WTC11 (cell line): ENCODE measurements at regions not wholly inside any gene's neighbourhood (a gene's known extent, or its start where the extent isn't known, plus 50 kb on each side); places are given as distances from the start of the nearest gene placed in this dataset.
A peak's percentile ranks its signal among the peaks of the same experiment; 100 is the strongest.

Source experiments
- ATAC-seq: fragments of 200-7000 bp; cut with Tn5 transposase; 2 replicates; pipeline ENCODE4 v1.10.0; 2021; ENCODE audit warnings: mild to moderate bottlenecking, moderate library complexity
- CTCF ChIA-PET: fragments of 300-600 bp; sonication (Branson Sonifier 250); formaldehyde crosslinking; loops from one replicate; lab custom pipeline; 2021; ENCODE audit warnings: antibody characterized with exemption; lab: Charles Lee
- POLR2A ChIA-PET: fragments of 350-600 bp; sonication (Branson Sonifier 250); formaldehyde crosslinking; loops from one replicate; lab custom pipeline; 2021; ENCODE audit warnings: antibody characterized with exemption; lab: Charles Lee
- DNase-seq: peaks from one replicate; pipeline ENCODE4 v3.0.0; 2021; ENCODE audit warnings: low spot score
- H3K27ac Mint-ChIP-seq: 2 replicates; pipeline ENCODE4 v1.8.0; 2021; ENCODE audit warnings: mixed read lengths
- H3K27me3 Mint-ChIP-seq: 2 replicates; pipeline ENCODE4 v1.8.0; 2021; ENCODE audit warnings: low read depth, mild to moderate bottlenecking, moderate library complexity, mixed read lengths
- H3K36me3 Mint-ChIP-seq: 2 replicates; pipeline ENCODE4 v1.8.0; 2021; ENCODE audit warnings: mixed read lengths
- H3K4me1 Mint-ChIP-seq: 2 replicates; pipeline ENCODE4 v1.8.0; 2022; ENCODE audit warnings: mixed read lengths
- H3K4me3 Mint-ChIP-seq: 2 replicates; pipeline ENCODE4 v1.8.0; 2021; ENCODE audit warnings: mild to moderate bottlenecking, moderate library complexity, mixed read lengths
- H3K9me3 Mint-ChIP-seq: 2 replicates; pipeline ENCODE4 v1.8.0; 2021; ENCODE audit warnings: mixed read lengths
- ATF2 ChIP-seq: sonication (generic); formaldehyde crosslinking; IDR thresholded peaks from 2 replicates; pipeline ENCODE4 v1.8.1; 2022; ENCODE audit warnings: low read depth, missing genetic modification reagents, borderline replicate concordance
- CTCF ChIP-seq: fragments of 200-600 bp; IDR thresholded peaks from 2 replicates; pipeline ENCODE4 v1.8.0; 2022; ENCODE audit warnings: antibody characterized with exemption
- NFATC4 ChIP-seq: fragments of 250-450 bp; sonication (Bioruptor Pico); IDR thresholded peaks from 2 replicates; pipeline ENCODE4 v1.9.0; 2021; ENCODE audit warnings: mild to moderate bottlenecking
- PREB ChIP-seq: sonication (generic); formaldehyde crosslinking; IDR thresholded peaks from 2 replicates; pipeline ENCODE4 v1.8.1; 2022; ENCODE audit warnings: mild to moderate bottlenecking, missing genetic modification reagents, moderate library complexity, borderline replicate concordance
- ZNF281 ChIP-seq: sonication (generic); formaldehyde crosslinking; IDR thresholded peaks from 2 replicates; pipeline ENCODE4 v1.8.0; 2023; ENCODE audit warnings: mild to moderate bottlenecking, missing genetic modification reagents
- ZNF317 ChIP-seq: sonication (generic); formaldehyde crosslinking; IDR thresholded peaks from 2 replicates; pipeline ENCODE4 v1.8.1; 2023; ENCODE audit warnings: low read depth, mild to moderate bottlenecking, moderate library complexity, missing genetic modification reagents, borderline replicate concordance
- TF ChIP-seq, protein P1 (sequence below): fragments of 250-450 bp; sonication (Bioruptor Pico); IDR thresholded peaks from 2 replicates; pipeline ENCODE4 v1.8.0; 2021; ENCODE audit warnings: mild to moderate bottlenecking
- TF ChIP-seq, protein P2 (sequence below): sonication (generic); formaldehyde crosslinking; IDR thresholded peaks from 2 replicates; pipeline ENCODE4 v1.8.0; 2023; ENCODE audit warnings: missing genetic modification reagents, mild to moderate bottlenecking, borderline replicate concordance

GRCh38 chr21:14785679-14786078 is 239.6 kb upstream of the SAMSN1 start:
- DNase-seq, result no peak
- ATAC-seq, result no peak
- Mint-ChIP-seq H3K27ac (no peak overlapping the region), H3K9me3 (peaks cover 7% of the 10 kb centered on the region; the same call in 1 of the 2 replicates), H3K4me3 (no peak overlapping the region), H3K4me1 (peaks cover 2% of the 10 kb centered on the region; the same call in 1 of the 2 replicates), H3K36me3 (no peaks in the 10 kb centered on the region; the same call in 1 of the 2 replicates), H3K27me3 (peaks cover 16% of the 10 kb centered on the region)
- ChIA-PET POLR2A (no interaction called here), CTCF (no interaction called here)
- TF ChIP-seq NFATC4 (CRISPR knock-in tag) (no peak), ATF2 (no peak), ZNF317 (CRISPR knock-in tag) (no peak), ZNF281 (CRISPR knock-in tag) (no peak)
- TF ChIP-seq, protein P1, sequence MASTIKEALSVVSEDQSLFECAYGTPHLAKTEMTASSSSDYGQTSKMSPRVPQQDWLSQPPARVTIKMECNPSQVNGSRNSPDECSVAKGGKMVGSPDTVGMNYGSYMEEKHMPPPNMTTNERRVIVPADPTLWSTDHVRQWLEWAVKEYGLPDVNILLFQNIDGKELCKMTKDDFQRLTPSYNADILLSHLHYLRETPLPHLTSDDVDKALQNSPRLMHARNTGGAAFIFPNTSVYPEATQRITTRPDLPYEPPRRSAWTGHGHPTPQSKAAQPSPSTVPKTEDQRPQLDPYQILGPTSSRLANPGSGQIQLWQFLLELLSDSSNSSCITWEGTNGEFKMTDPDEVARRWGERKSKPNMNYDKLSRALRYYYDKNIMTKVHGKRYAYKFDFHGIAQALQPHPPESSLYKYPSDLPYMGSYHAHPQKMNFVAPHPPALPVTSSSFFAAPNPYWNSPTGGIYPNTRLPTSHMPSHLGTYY (CRISPR knock-in tag), result no peak

GRCh38 chr21:14773777-14774345 is 227.7 kb upstream of the SAMSN1 start:
- CTCF ChIA-PET, result interaction anchor here (0.5 to 1.5 kb wide), 23 partner anchors 7 to 712 kb away, joined by 3 to 6 read pairs (median 3); no protein-coding TSS in a partner anchor
- H3K36me3 Mint-ChIP-seq, result peaks cover 9% of the 10 kb centered on the region

More at GRCh38 chr21:14773777-14774345, 227.7 kb upstream of the SAMSN1 start:
- Mint-ChIP-seq H3K27ac (no peak overlapping the region), H3K9me3 (peaks cover 13% of the 10 kb centered on the region), H3K4me1 (no peaks in the 10 kb centered on the region), H3K4me3 (no peak overlapping the region), H3K27me3 (no peaks in the 10 kb centered on the region; the same call in 1 of the 2 replicates)
- ATAC-seq (peak; percentile 88), DNase-seq (peak; percentile 78)
- POLR2A ChIA-PET, result no interaction called here
- TF ChIP-seq PREB (CRISPR knock-in tag) (no peak), CTCF (peak; percentile 62)
- TF ChIP-seq, protein P2, sequence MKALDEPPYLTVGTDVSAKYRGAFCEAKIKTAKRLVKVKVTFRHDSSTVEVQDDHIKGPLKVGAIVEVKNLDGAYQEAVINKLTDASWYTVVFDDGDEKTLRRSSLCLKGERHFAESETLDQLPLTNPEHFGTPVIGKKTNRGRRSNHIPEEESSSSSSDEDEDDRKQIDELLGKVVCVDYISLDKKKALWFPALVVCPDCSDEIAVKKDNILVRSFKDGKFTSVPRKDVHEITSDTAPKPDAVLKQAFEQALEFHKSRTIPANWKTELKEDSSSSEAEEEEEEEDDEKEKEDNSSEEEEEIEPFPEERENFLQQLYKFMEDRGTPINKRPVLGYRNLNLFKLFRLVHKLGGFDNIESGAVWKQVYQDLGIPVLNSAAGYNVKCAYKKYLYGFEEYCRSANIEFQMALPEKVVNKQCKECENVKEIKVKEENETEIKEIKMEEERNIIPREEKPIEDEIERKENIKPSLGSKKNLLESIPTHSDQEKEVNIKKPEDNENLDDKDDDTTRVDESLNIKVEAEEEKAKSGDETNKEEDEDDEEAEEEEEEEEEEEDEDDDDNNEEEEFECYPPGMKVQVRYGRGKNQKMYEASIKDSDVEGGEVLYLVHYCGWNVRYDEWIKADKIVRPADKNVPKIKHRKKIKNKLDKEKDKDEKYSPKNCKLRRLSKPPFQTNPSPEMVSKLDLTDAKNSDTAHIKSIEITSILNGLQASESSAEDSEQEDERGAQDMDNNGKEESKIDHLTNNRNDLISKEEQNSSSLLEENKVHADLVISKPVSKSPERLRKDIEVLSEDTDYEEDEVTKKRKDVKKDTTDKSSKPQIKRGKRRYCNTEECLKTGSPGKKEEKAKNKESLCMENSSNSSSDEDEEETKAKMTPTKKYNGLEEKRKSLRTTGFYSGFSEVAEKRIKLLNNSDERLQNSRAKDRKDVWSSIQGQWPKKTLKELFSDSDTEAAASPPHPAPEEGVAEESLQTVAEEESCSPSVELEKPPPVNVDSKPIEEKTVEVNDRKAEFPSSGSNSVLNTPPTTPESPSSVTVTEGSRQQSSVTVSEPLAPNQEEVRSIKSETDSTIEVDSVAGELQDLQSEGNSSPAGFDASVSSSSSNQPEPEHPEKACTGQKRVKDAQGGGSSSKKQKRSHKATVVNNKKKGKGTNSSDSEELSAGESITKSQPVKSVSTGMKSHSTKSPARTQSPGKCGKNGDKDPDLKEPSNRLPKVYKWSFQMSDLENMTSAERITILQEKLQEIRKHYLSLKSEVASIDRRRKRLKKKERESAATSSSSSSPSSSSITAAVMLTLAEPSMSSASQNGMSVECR (CRISPR knock-in tag), result no peak
